TTC549 (cell line): ENCODE measurements at regions not wholly inside any gene's neighbourhood (a gene's known extent, or its start where the extent isn't known, plus 50 kb on each side); places are given as distances from the start of the nearest gene placed in this dataset.
A peak's percentile ranks its signal among the peaks of the same experiment; 100 is the strongest.
"Not testable (repeated sequence)": the region's sequence is repeated elsewhere in the genome, so short reads cannot be mapped to it uniquely, and the experiment has no call there.

ENCODE experiments used
- FAIRE-seq: peaks from 2 replicates; lab custom pipeline; 2012; peaks lifted over from hg19 to GRCh38; lab: Jason Lieb, UNC

DNA sequence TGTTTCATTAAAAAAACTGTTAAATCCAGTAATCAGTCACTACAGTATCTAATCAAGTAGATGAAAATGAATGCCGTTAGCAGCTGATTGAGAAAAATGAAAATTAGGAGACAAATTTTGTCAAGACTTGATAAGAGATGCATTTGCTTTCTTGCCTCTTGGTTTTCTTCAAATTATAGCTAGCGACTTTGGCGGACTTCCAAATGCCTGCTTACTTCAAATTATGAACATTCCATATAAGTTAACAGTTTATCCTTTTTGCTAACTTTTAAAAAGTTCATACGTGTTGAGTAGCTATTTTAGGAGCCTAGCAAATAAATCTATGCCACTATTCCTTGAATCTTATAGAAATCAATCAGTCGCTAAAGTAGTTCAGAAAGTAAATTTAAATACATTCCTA, 58.8 kb downstream of the PPP4R3C start:
- no peak for FAIRE-seq

DNA sequence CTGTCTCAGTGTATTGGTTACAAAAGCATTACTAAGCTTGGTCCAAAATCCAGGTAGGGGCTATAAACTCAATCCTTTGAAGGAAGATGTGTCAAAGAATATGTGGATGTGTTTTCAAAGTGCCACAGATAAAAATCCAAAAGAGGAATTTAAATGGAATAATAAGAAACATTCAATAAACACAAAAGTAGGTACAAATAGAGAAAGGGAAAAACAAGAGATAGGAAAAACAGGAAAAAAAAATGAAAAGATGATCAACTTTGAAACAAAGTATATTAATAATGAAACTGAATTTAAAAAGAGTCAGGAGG, 64.0 kb downstream of the PPP4R3C start:
- FAIRE-seq, result no peak

DNA sequence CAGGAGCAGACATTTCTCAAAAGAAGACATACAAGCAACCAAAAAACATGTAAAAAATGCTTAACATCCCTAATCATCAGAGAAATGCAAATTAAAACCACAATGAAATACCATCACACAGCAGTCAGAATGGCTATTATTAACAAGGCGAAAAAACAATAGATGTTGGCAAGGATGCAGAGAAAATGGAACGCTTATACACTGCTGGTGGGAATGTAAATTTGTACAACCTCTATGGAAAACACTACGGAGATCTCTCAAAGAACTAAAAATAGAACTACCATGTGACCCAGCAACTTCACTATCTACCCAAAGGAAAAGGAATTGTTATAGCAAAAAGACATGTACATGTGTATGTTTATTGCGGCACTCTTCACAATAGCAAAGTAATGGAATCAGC, 71.5 kb downstream of the PPP4R3C start:
- FAIRE-seq, result no peak

DNA sequence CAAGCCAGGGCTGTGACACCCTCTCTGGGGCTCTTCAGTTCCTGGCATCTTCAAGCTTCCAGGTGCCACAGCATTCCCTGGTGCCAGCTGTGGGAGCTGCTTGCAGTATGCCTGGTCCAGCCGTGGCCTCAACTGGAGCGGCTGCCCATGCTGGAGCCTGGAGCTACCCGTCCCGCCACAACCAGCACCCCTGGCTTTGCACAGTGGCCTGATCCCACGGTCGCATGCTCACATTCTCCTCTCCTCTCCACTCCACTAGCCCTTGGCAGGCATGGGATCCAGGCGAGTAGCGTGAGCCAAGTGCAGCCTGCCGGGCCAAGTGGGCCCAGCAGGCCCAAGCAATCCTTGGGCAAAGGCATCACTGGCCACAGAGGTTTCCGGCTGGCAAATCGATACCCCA, 81.7 kb downstream of the PPP4R3C start:
- FAIRE-seq, result no peak

DNA sequence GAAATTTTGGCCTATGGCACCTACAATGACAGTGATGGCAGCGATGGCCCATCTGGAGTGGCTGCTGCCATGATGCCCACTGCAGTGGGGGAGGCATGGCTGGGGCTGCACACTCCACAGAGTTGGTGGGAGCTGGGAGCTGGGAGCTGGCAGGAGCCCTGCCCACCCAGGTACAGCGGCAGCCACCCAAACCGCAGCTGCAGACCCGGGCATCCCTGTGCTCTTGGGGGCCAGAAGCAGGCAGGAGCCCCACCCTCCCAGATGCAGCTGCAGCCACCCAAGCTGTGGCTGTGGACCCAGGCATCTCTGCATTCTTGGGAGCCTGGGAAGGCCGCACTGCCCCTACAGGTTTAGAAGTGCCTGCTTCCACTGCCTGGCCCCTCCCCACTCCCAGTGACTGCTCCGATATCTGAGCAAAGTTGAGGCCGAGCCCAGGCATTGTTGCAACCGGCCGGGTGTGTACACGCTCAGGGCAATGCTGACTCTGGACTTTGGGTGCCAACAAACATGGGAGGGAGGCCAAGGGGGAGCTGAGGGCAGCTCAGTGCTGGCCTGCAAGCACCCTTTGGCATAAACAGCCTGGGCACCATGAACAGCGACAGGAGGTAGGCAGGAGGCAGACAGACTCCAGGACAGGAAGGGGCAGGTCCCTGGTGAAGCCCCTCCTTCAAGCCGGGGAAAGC, 82.8 kb downstream of the PPP4R3C start:
- no peak for FAIRE-seq

DNA sequence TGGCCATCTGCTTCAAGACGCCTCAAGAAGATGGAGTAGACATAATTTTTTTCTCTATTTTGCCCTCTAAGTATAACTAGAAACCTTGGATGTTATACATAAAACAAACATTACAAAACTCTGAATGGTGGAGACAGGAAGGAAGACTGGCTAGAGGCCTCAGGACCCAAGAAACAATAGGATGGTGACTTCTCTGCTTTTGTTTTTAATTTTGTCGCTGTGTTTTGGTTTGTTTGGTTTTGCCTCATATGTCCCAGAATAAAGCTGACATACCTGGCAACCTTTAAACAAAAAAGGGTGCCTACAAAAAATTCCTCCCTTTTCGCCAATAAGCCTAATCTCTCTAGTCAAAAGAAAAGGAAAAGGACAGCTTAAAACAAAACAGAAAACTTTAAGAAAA, 109.1 kb downstream of the PPP4R3C start:
- FAIRE-seq, result no peak

DNA sequence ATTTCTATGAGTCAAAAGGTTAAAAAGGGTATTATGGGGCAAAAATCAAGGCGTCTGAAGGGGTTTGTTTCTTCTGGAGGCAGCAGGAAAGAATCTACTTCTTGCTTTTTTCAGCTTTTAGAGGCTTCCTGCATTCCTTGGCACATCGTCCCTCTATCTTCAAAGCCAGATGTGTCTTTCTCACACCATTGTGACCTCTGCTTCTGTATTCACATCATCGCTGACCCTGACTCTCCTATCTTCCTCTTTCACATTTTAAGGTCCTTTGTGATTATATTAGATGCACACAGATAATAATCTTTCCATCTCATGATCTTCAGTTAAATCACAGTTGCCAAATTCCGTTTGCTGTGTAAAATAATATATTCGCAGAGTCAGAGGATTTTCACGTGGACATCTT, 112.7 kb downstream of the PPP4R3C start:
- FAIRE-seq, result no peak

DNA sequence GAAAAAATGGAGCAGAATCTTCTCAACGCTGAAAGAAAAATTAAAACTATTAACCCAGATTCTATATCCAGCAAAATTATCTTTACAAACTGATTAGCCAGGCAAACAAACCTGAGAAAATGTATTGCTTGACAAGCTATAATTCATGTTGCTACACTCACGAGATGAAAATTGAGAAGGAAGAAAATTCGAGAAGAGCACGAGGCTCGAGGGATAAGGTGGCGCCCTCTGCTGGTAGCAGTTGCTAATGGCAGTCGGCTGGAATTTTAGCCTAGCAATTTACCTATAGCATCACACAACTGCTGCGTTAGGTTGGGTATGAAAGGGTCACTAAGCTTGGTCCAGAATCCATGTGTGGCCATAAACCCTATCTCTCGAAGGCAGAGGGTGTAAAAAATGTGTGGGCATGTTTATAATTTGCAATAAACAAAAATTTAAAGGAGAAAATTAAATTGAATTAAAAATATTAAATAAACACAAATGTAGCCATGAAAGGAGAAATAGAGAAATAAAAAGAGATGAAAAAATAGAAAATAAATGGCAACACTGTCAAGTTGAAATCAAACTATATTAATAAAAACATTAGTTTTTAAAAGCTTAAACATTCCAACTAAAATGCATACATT, 126.6 kb downstream of the PPP4R3C start:
- FAIRE-seq, result no peak

DNA sequence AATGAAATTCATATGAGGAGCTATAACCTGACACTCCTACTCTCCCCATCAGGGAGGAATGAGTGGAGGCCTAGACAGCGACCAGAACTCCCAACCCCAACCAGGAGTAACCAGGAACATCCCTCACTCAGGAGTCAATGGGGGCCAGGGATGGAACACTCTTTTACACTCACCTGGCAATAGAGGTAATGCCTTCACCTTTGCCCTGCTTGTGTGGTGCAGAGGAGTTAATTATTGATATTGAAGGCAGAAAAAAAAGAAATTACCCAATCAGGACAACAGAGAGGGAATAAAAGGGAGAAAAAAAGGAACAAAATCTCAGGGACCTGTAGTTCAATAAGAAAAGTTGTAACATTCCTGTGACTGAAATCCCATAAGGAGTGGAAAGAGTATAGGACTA, 141.5 kb downstream of the PPP4R3C start:
- no peak for FAIRE-seq

DNA sequence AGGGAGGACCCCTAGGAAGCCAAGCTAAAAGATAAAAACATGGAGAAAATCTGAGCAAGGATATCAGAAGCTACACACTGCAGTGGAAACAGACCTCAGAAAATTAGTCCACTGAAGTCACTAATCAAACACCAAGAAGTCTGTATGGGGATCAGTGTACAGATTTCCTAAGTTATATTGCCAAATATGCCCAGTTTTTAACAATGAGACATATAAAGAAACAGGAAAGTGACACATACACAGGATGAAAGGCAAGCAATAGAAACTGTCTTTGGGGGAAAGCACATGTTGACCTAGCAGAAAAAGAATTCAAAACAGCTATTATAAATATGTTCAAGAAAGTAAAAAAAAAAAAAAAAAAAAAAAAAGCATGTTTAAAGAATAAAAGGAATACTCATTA, 153.7 kb downstream of the PPP4R3C start:
- no peak for FAIRE-seq

DNA sequence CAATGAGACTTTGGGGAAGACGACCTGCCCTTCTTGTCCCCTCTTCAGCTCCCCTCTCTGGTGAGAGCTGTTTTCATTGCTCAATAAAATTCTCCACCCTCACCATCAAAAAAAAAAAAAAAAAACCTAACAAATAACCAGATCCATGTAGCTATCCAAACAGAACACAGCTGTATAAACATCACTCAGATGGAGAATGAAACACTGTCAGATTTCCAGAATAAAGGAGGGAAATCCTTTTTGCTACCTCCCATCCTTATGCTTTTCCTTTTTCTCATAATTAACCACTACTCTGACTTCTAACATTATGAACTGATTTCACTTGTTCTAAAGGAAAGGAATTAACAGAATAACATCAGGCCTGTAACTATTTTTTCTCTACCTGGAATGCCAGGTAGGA, 155.6 kb downstream of the PPP4R3C start:
- FAIRE-seq, result no peak

DNA sequence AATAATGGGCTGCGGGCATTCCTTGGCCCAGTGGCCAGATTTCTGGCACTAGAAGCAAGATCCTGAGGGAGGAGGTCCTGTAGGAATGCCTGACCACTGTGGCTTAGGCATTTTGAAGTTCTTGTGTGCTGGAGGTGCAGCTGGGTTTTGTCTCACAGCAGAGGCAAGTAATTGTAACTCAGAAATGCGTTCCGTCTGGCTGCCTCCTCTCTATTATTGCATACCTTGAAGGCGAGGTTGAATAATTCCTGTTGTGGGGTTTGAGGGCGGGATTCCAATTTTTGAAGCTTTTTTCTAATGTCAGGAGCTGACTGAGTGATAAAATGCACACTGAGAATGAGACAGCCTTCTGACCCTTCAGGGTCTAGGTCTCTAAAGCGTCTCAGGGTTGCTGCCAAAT, 170.6 kb downstream of the PPP4R3C start:
- FAIRE-seq, result not testable (repeated sequence)

DNA sequence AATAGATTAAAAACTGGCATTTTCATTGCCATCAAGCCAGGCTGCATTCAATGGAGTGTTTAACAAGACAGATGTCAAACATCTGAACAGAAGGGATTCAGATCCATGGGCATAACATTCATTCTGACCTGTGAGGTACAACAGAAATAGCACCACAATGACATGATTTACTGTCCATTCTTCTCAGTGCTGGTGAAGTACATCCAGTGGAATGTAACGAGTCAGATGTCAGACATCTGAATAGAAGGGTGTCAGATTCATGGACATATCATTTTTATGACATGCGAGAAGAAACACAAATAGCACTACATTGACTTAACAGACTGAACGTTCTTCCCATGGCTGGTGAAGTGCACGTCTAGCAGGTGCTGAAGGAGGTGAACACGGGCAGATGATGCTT, 186.4 kb downstream of the PPP4R3C start:
- no peak for FAIRE-seq

DNA sequence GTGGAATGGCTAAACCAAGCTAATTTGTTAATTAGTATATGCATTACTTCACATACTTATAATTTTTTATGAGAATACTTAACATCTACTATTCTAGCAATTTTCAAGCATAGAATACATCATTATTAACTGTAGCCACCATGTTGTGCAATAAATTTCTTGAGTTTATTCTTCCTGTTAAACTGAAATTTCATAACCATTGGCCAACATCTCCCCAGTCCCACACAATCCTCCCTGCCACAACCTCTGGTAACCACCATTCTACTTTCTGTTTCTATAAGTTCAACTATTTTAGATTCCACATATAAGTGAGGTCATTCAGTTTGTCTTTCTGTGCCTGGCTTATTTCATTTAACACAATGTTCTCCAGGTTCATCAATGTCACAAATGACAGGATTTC, 208.5 kb downstream of the PPP4R3C start:
- FAIRE-seq, result no peak

DNA sequence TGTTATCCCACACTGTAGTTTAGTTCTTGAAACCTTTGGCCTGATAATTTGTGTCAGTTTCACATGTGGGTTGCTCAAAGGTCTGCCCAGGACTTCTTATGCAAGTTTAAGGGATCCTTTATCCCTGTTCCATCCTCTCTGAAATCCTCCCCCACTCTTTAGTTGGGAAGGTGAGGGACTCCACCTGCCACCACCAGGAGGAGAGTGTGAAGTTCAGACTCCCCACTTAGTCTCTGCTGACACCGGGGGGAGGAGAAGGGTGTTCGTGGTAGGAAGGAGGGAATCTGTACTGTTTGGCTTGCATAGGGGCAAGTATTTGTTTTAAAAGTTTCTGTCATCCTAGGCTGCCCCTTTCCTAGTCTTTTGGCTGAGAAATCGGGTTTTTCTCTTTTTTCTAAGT, 211.8 kb downstream of the PPP4R3C start:
- FAIRE-seq, result no peak

DNA sequence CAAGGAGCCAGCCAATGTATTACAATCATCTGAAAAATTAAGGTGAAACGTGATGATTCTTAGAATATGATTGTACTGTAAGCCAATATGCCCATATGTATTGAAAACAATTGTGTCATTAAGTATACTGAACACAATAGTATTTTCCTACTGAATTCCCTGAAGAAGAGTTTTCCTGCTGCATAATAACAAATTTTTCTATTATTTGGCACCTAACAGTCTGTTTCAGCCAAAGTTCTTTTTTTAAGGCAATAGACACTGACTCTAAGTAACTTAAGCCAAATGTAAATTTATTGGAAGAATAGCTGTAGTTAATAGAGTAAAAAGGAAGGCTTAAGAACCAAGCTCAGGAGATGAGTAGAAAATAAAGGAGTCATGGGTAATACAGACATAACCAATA, 220.6 kb downstream of the PPP4R3C start:
- FAIRE-seq, result no peak

DNA sequence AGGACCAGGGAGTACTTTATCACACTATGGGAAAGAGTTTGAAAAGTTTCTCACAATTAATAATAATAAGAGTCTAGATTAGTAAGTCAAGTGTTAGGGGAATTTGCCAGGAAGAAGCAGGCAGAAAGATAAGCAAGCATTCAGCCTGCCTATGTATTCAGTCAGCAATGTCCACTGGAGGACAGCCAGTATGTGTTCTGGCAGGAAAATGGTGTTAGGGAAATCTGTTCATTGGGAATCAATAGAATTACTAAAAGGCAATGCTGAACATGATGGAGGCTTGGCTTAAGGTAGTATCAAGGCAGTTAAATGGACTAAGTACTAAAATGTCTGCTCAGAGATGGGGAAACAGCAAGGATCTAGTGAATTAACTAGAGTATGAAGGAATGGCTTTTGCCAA, 221.2 kb downstream of the PPP4R3C start:
- no peak for FAIRE-seq

DNA sequence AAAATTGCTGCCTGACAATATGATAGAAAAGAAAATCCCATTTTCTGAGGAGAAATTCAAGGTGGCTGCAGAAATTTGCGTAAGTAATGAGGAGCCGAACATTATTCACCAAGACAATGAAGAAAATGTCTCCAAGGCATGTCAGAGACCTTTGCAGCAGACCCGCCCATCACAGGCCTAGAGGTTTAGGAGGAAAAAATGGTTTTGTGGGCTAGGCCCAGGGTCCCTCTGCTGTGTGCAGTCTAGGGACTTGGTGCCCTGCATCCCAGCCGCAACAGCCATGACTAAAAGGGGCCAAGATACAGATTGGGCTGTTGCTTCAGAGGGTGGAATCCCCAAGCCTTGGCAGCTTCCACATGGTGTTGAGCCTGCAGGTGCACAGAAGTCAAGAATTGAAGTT, 223.1 kb downstream of the PPP4R3C start:
- FAIRE-seq, result not testable (repeated sequence)

DNA sequence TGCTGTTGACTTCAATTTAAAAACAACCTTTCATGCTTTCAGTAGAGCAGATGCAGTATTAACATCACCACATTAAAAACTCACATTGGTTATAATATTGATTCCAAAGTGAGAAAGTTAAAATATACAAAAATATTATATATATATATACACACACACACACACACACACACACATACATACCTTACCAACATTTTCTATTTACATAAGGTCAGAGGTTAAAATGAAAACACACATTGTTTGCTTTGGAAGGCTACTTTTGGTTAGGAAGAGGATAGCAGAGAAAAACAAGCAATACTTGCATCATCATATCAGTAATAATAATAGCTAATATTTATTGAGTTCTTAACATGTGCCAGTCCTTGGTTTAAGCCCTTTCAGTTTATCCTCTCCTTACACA, 226.5 kb downstream of the PPP4R3C start:
- FAIRE-seq, result no peak

DNA sequence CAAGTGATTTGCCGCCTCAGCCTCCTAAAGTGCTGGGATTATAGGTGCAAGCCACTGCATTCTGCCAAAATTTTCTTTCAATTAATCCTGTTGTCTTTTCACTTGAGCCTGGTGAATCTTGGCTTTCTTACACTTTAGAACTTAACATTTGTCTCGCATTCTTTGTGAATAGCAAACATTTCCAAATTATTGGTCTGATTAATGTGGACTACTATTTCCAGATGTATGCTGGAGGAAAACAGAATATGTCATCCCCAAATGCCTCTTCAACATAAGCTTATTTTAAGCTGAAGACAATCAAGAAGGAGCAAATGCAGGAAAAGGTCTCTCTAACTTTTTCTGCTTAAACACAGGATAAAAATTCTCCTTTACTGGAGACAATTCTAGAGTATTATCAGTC, 233.4 kb downstream of the PPP4R3C start:
- FAIRE-seq, result no peak

DNA sequence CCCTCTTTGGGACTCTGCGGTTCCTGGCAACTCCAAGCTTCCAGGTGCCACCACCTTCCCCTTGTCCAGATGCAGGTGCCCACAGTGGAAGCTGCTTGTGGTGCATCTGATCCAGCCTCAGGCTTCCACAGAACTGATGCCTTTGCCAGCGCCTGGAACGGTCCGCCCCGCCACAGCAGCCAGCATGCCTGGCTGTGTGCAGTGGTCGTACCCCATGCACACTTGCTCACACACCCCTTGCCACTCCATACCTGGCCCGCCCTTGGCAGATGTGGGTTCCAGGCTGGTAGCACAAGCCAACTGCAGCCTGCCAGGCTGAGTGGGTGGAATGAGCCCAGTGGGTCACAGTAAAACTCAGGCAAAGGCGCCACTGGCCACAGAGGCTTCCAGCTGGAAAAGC, 240.5 kb downstream of the PPP4R3C start:
- FAIRE-seq, result no peak

DNA sequence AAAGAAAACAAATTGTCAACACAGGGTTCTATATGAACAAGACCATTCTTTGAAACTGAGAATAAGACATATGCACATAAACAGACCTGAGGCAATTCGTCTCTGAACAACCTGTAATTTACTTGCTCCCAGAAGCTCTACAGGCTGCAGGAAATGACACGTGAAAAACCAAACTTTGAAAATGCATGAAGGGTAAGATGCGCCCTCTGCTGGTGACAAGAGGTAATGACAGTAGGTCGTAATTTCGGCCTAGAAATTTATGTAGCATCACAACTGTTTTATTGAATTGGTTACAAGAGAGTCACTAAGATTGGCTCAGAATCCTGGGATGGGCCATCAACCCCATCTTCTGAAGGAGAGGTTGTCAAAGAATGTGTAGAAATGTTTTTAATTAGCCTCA, 276.5 kb downstream of the PPP4R3C start:
- FAIRE-seq, result peak; percentile 43

DNA sequence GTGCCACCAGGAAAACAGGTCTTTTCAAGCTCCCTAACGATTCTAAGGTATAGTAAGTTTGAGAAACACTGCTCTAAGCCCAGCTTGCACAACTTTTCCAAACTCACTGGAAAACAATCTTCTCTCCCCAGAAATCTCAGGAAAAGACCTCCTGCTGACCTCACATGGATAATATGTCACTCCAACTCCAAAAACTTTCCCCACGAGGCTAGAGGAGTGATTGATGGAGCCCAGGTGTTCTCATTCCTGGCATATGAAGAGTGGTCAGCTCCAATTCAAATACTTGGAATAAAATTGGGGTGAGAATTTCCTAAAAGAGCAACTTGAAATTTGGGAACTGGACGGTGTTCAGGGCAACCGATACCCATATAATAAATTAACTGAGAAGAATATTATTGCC, 299.9 kb downstream of the PPP4R3C start:
- FAIRE-seq, result no peak

DNA sequence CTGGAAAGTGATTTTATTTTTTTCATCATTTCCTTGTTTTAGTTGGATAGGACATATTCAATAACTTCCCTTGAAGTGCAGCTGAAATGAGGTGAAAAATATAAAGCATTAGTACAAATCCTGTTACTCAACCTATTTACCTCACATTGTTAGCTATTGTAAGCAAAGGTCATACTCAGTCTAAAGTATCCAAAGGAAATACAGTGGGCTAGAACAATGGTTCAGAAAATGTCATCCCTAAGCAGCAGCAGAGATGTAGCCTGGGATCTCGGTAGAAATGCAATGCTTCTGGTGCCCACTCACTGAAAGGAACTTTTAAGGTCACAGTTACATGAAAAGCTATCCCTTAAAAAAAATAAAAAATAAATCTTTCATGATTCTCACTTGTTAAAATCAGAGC, 300.6 kb downstream of the PPP4R3C start:
- FAIRE-seq, result no peak

DNA sequence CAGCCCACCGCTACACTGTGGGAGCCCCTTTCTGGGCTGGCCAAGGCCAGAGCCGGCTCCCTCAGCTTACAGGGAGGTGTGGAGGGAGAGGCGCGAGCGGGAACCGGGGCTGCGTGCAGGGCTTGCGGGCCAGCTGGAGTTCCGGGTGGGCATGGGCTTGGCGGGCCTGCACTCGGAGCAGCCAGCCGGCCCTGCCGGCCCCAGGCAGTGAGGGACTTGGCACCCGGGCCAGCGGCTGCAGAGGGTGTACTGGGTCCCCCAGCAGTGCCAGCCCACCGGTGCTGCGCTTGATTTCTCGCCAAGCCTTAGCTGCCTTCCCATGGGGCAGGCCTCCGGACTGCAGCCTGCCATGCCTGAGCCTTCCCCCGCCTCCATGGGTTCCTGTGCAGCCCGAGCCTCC, 306.2 kb downstream of the PPP4R3C start:
- not testable (repeated sequence) for FAIRE-seq
